D721Med (cell line): ENCODE measurements at regions not wholly inside any gene's neighbourhood (a gene's known extent, or its start where the extent isn't known, plus 50 kb on each side); places are given as distances from the start of the nearest gene placed in this dataset.
"Not testable (repeated sequence)": the region's sequence is repeated elsewhere in the genome, so short reads cannot be mapped to it uniquely, and the experiment has no call there.

Experiments used
- DNase-seq: peaks from one replicate; pipeline ENCODE4 v3.0.0; 2011; ENCODE audit warnings: low spot score; ENCODE audit not compliant: insufficient read length
- FAIRE-seq: peaks from 2 replicates; lab custom pipeline; 2011; peaks lifted over from hg19 to GRCh38; lab: Jason Lieb, UNC
- TF ChIP-seq, protein P1 (sequence below): IDR thresholded peaks from 2 replicates; pipeline ENCODE4 v1.5.1; 2012; ENCODE audit warnings: mild to moderate bottlenecking, control low read depth; ENCODE audit not compliant: insufficient read depth; ENCODE audit errors: missing control alignments

DNA sequence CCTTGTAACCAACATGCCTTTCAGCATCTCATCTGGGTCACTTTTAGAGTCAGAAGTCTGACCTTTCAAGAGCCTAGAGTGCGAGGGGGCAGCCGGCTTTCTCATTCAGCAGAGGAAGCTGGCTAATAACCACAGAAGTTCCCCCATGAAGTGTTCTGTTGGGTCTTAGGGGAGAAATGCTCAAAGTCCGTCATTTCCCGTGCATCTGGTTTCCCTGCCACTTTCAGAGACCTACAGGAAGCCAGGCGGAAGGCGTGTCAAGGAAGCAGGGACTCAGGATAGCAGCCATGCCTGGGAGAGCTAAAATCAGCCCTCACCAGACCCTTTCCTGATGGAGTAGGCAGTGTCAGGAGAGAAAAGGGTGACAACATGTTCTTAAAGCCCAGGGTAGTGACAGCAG, 301.8 kb upstream of the ID2 start:
- TF ChIP-seq, protein P1, sequence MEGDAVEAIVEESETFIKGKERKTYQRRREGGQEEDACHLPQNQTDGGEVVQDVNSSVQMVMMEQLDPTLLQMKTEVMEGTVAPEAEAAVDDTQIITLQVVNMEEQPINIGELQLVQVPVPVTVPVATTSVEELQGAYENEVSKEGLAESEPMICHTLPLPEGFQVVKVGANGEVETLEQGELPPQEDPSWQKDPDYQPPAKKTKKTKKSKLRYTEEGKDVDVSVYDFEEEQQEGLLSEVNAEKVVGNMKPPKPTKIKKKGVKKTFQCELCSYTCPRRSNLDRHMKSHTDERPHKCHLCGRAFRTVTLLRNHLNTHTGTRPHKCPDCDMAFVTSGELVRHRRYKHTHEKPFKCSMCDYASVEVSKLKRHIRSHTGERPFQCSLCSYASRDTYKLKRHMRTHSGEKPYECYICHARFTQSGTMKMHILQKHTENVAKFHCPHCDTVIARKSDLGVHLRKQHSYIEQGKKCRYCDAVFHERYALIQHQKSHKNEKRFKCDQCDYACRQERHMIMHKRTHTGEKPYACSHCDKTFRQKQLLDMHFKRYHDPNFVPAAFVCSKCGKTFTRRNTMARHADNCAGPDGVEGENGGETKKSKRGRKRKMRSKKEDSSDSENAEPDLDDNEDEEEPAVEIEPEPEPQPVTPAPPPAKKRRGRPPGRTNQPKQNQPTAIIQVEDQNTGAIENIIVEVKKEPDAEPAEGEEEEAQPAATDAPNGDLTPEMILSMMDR, result no peak
- DNase-seq, result no peak
- FAIRE-seq, result no peak

- DNase-seq (no peak), FAIRE-seq (no peak)
- TF ChIP-seq, protein P1, result no peak
Measured at GRCh38 chr2:8380566-8380965, 301.3 kb upstream of the ID2 start.

- FAIRE-seq (no peak), DNase-seq (no peak)
- TF ChIP-seq, protein P1, result no peak
Measured at GRCh38 chr2:8382485-8382884, 299.4 kb upstream of the ID2 start.

GRCh38 chr2:8386748-8387147, 295.1 kb upstream of the ID2 start:
- DNase-seq, FAIRE-seq: not testable (repeated sequence)

DNA sequence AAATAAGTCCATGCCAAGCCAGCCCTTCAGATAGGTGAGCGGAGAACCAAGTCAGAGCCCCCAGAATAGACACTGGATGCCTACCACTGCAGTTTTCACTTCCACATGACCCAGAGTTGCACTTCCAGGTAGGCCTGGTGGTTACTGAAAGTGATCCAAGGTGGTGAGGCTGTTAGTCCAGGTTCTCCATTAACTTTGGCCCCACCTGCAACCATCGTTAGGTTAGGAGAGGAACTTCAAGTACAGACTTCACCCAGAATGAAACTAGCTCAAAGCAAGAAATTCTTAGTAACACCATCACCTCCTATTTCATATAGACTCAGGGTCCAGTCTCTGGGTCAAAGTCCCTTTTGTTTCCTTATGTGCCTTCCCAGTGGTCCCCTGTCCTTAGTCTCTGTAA, 293.1 kb upstream of the ID2 start:
- TF ChIP-seq, protein P1, result no peak
- FAIRE-seq, result no peak

DNA sequence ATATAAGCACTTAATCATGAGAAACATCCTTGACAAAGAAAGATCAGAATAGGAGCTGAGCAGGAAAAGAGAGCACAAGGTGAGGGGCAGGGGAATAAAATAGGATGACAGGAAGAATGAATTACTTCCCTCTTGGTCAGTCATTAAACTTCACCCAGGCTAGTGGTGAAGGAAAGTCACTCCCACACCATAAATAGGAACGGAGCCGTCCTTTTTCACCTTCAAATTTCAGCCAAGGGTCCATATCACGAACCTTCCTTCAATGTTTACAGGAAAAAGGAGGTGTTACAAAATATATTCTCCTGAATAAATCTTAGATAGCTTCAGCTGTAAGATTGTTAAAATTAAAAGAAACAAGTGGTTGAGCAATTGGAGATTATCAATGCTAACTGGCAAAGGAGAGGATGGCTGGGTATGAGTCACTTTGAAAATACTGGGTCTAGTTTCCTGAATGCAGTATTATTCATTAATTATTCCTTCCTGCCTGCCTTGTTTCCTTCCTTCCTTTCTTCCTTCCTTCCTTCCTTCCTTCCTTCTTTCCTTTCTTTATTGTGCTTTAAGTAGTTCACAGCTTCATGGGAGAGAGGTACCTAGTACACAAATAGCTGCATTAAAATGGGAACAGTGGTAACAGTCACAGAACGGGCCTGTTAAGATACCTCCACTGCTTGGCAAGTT, 292.3 kb upstream of the ID2 start:
- TF ChIP-seq, protein P1, result no peak
- no peak for DNase-seq
- no peak for FAIRE-seq

More for the DNA sequence above, 293.1 kb upstream of the ID2 start:
- no peak for DNase-seq

DNA sequence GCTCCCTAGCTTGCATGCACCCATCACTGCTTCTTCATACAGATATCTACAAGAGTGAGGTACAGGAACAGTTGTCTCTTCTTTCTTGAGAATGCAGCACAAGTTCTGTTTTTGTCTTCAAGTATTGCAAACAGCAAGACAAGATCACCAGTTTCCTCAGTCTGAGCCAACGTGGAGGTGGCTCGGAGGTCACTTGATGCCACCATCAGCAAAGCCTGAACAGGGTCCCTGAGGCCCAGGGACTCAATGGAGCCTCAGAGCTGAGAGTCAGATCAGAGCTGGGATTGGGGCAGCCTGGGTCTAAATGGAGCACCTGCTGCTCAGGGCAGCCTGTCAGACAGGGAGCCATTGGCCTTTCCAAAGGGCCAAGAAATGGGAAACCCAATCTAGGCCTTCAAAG, 290.7 kb upstream of the ID2 start:
- FAIRE-seq, result no peak
- TF ChIP-seq, protein P1, result no peak
- no peak for DNase-seq

GRCh38 chr2:8391584-8391983, 290.3 kb upstream of the ID2 start:
- TF ChIP-seq, protein P1, result no peak
- no peak for FAIRE-seq
- no peak for DNase-seq
